Cardiac muscle cell (in vitro differentiated cells and primary cell): ENCODE measurements at regions not wholly inside any gene's neighbourhood (a gene's known extent, or its start where the extent isn't known, plus 50 kb on each side); places are given as distances from the start of the nearest gene placed in this dataset.

Source experiments
- DNase-seq, 2 donors: peaks; one replicate each; pipeline versions ENCODE4 v3.0.0 to v3.0.0-alpha.2; 2010 to 2017; ENCODE audit warnings: low read depth in 1 of 2, low spot score in 1 of 2
- H3K27ac ChIP-seq: fragments of 200-600 bp; sonication (generic); 2 replicates; pipeline ENCODE4 v1.5.1; 2016
- H3K27me3 ChIP-seq: fragments of 200-600 bp; sonication (generic); 2 replicates; pipeline ENCODE4 v1.6.0; 2016; ENCODE audit warnings: control low read depth
- H3K36me3 ChIP-seq: fragments of 200-600 bp; sonication (generic); 2 replicates; pipeline ENCODE4 v1.5.1; 2016; ENCODE audit warnings: control low read depth
- H3K4me1 ChIP-seq: fragments of 200-600 bp; sonication (generic); 2 replicates; pipeline ENCODE4 v1.8.1; 2017; ENCODE audit warnings: low read depth, mild to moderate bottlenecking, mixed run types
- H3K4me3 ChIP-seq: fragments of 200-600 bp; sonication (generic); 2 replicates; pipeline ENCODE4 v1.5.1; 2016; ENCODE audit warnings: mild to moderate bottlenecking
- H3K9me3 ChIP-seq: fragments of 200-600 bp; sonication (generic); 2 replicates; pipeline ENCODE4 v1.5.1; 2017; ENCODE audit warnings: low read depth, mild to moderate bottlenecking, control low read depth
- CTCF ChIP-seq: IDR thresholded peaks from 2 replicates; pipeline ENCODE4 v1.5.1; 2012; ENCODE audit warnings: low read depth, mild to moderate bottlenecking, low read length

DNA sequence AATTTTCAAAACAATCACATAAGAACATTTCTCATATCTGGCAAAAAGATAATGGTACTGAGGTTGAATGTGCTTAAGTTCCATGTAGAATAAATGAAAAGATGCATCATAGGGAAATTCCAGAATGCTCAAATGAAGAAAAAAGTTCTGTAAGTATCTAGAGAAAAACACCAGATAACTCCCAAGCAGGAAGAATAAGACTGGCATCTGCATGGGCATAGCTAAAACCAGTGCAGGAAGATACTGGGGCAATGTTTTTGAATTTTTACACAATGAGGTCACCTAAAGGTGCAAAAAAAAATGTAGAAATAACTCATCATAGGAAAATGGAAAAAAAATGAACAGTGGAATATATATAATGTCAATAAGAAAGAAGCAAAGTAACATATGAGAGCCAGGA is 275.2 kb downstream of the BAMBI start:
- no peaks in the 10 kb centered on the region for H3K36me3 ChIP-seq
- H3K4me3 ChIP-seq, result no peak overlapping the region
- H3K27me3 ChIP-seq, result no peaks in the 10 kb centered on the region
- no peaks in the 10 kb centered on the region for H3K4me1 ChIP-seq
- H3K9me3 ChIP-seq, result no peaks in the 10 kb centered on the region
- no peak for DNase-seq
- H3K27ac ChIP-seq, result no peak overlapping the region
- no peak for TF ChIP-seq CTCF

GRCh38 chr10:28954211-28954610 is 276.9 kb downstream of the BAMBI start:
- Histone ChIP-seq H3K4me3 (no peak overlapping the region), H3K27ac (no peak overlapping the region), H3K9me3 (no peaks in the 10 kb centered on the region), H3K4me1 (no peaks in the 10 kb centered on the region), H3K27me3 (no peaks in the 10 kb centered on the region), H3K36me3 (no peaks in the 10 kb centered on the region)
- DNase-seq, result peak in 1 of 2 donors; percentile 62
- TF ChIP-seq CTCF, result no peak

DNA sequence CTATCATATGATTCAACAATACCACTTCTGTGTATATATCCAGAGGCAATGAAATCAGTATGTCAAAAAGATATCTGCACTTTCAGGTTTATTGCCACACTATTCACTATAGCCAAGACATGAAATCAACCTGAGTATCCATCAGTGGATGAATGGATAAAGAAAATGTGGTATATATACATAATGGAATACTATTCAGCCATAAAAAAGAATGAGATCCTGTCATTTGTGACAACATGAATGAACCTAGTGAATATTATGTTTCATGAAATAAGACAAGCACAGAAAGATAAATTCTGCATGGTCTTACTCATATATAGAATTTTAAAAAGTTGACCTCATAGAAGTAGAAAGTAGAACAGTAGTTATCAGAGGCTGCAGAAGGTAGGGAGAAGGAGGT is 281.1 kb downstream of the BAMBI start:
- Histone ChIP-seq H3K27me3 (no peaks in the 10 kb centered on the region), H3K4me3 (no peak overlapping the region), H3K4me1 (peaks cover 7% of the 10 kb centered on the region), H3K9me3 (no peaks in the 10 kb centered on the region), H3K36me3 (no peaks in the 10 kb centered on the region), H3K27ac (no peak overlapping the region)
- TF ChIP-seq CTCF, result no peak
- no peak for DNase-seq

- Histone ChIP-seq H3K27me3 (no peaks in the 10 kb centered on the region), H3K27ac (peak overlapping the region; percentile 56), H3K36me3 (no peaks in the 10 kb centered on the region), H3K4me1 (peaks cover 9% of the 10 kb centered on the region), H3K9me3 (no peaks in the 10 kb centered on the region), H3K4me3 (no peak overlapping the region)
- no peak for TF ChIP-seq CTCF
- peak in 1 of 2 donors; percentile 32 for DNase-seq
These were observed 282.7 kb downstream of the BAMBI start for GRCh38 chr10:28959850-28960501.

GRCh38 chr10:28962768-28963167 is 285.4 kb downstream of the BAMBI start:
- Histone ChIP-seq H3K36me3 (no peaks in the 10 kb centered on the region), H3K9me3 (no peaks in the 10 kb centered on the region)

More at GRCh38 chr10:28962768-28963167, 285.4 kb downstream of the BAMBI start:
- Histone ChIP-seq H3K27me3 (no peaks in the 10 kb centered on the region), H3K27ac (no peak overlapping the region), H3K4me3 (no peak overlapping the region), H3K4me1 (peaks cover 17% of the 10 kb centered on the region)
- no peak for TF ChIP-seq CTCF
- no peak for DNase-seq
